Sigmoid colon (tissue), 6 donors: ENCODE measurements at regions not wholly inside any gene's neighbourhood (a gene's known extent, or its start where the extent isn't known, plus 50 kb on each side); places are given as distances from the start of the nearest gene placed in this dataset.

Source experiments
- DNase-seq: peaks from one replicate; pipeline ENCODE4 v3.0.0-alpha.2; 2019
- H3K27ac ChIP-seq, 4 donors: fragments of 200-600 bp; sonication (generic); one replicate each; pipeline ENCODE4 v1.5.1; 2016 to 2019; ENCODE audit warnings: mild to moderate bottlenecking in 1 of 4
- H3K27me3 ChIP-seq, 3 donors: fragments of 200-600 bp; sonication (generic); one replicate each; pipeline ENCODE4 v1.5.1; 2019; ENCODE audit warnings: mild to moderate bottlenecking in 1 of 3
- H3K36me3 ChIP-seq, 4 donors: fragments of 200-600 bp; sonication (generic); one replicate each; pipeline ENCODE4 v1.5.1; 2016 to 2019
- H3K4me1 ChIP-seq, 4 donors: fragments of 200-600 bp; sonication (generic); one replicate each; pipeline ENCODE4 v1.5.1; 2017 to 2019
- H3K4me3 ChIP-seq, 4 donors: fragments of 200-600 bp; sonication (generic); one replicate each; pipeline ENCODE4 v1.5.1; 2017 to 2019; ENCODE audit warnings: mild to moderate bottlenecking in 2 of 4, moderate library complexity in 1 of 4
- H3K9me3 ChIP-seq, 4 donors: fragments of 200-600 bp in 3 of 4; sonication (generic) in 3 of 4; one replicate each; pipeline versions ENCODE4 v1.5.1 to v1.6.1; 2013 to 2019
- CTCF ChIP-seq, 4 experiments: fragments of 450-650 bp in 3 of 4; fragments of 200-600 bp in 1 of 4; IDR thresholded peaks; one replicate each; pipeline ENCODE4 v1.5.1; 2016 to 2019; ENCODE audit warnings: antibody characterized with exemption in 4 of 4, mild to moderate bottlenecking in 3 of 4, moderate library complexity in 2 of 4
- EP300 ChIP-seq, 4 donors: sonication (generic); formaldehyde crosslinking; IDR thresholded peaks; one replicate each; pipeline ENCODE4 v1.6.1; 2017; ENCODE audit warnings: antibody characterized with exemption in 4 of 4
- POLR2A ChIP-seq, 2 donors: fragments of 450-650 bp; IDR thresholded peaks; one replicate each; pipeline ENCODE4 v1.6.1; 2016; ENCODE audit warnings: antibody characterized with exemption in 2 of 2, mild to moderate bottlenecking in 2 of 2, moderate library complexity in 2 of 2
- POLR2AphosphoS5 ChIP-seq, 4 donors: sonication (generic); formaldehyde crosslinking; IDR thresholded peaks; one replicate each; pipeline ENCODE4 v1.6.1; 2017; ENCODE audit warnings: antibody characterized with exemption in 4 of 4
- WGBS, 2 donors: extraction: QIAGEN DNeasy Blood & Tissue Kit; methylation state at CpG; one replicate each; pipeline ENCODE4 v1.1.7; 2013; 5-methylcytosine and 5-hydroxymethylcytosine counted together
- intact Hi-C: fragments of 100-400 bp; cut with DNase I; formaldehyde crosslinking; loops from one replicate; pipeline ENCODE4 v1.15.1; 2023
- donor health status: healthy with polysubstance abuse.
- donor health status: healthy.

- Histone ChIP-seq H3K4me3 (no peak overlapping the region), H3K27me3 (no peaks in the 10 kb centered on the region), H3K36me3 (no peaks in the 10 kb centered on the region), H3K9me3 (no peaks in the 10 kb centered on the region), H3K4me1 (no peaks in the 10 kb centered on the region), H3K27ac (peak overlapping the region in 1 of 4 donors; percentile 39)
- 8 to 21% methylated on average over 5 of the region's 5 CpGs for WGBS, 2 donors
- TF ChIP-seq POLR2AphosphoS5 (IDR thresholded peaks at IDR 0.05) (no peak), CTCF (IDR thresholded peaks at IDR 0.05) (no peak), EP300 (IDR thresholded peaks at IDR 0.05) (no peak), POLR2A (IDR thresholded peaks at IDR 0.05) (no peak)
- intact Hi-C loops, result no loop called here
- DNase-seq, result peak; percentile 82
Measured at GRCh38 chr12:77231501-77231918, 166.1 kb upstream of the E2F7 start.

GRCh38 chr12:77229640-77230442 is 164.5 kb upstream of the E2F7 start:
- intact Hi-C loops, result no loop called here
- Histone ChIP-seq H3K9me3 (no peaks in the 10 kb centered on the region), H3K4me1 (no peaks in the 10 kb centered on the region), H3K27me3 (no peaks in the 10 kb centered on the region), H3K36me3 (no peaks in the 10 kb centered on the region), H3K4me3 (no peak overlapping the region), H3K27ac (no peak overlapping the region)
- no peak for DNase-seq
- no peak for TF ChIP-seq EP300 (IDR thresholded peaks at IDR 0.05)
- TF ChIP-seq POLR2AphosphoS5 (IDR thresholded peaks at IDR 0.05), result no peak
- no peak for TF ChIP-seq CTCF (IDR thresholded peaks at IDR 0.05)
- TF ChIP-seq POLR2A (IDR thresholded peaks at IDR 0.05), result no peak
- WGBS, 2 donors, result 13 to 50% methylated on average over 6 of the region's 6 CpGs

GRCh38 chr12:77228376-77228775 is 163.0 kb upstream of the E2F7 start:
- Histone ChIP-seq H3K4me3 (no peak overlapping the region), H3K27me3 (no peaks in the 10 kb centered on the region), H3K9me3 (no peaks in the 10 kb centered on the region), H3K27ac (no peak overlapping the region), H3K36me3 (no peaks in the 10 kb centered on the region), H3K4me1 (no peaks in the 10 kb centered on the region)
- intact Hi-C loops, result no loop called here
- no peak for DNase-seq
- no peak for TF ChIP-seq EP300 (IDR thresholded peaks at IDR 0.05)
- no peak for TF ChIP-seq POLR2A (IDR thresholded peaks at IDR 0.05)
- TF ChIP-seq POLR2AphosphoS5 (IDR thresholded peaks at IDR 0.05), result no peak
- no peak for TF ChIP-seq CTCF (IDR thresholded peaks at IDR 0.05)
- WGBS, 2 donors, result 94 to 98% methylated on average over 1 of the region's 1 CpG

GRCh38 chr12:77226368-77226767 is 161.0 kb upstream of the E2F7 start:
- intact Hi-C loops, result no loop called here
- Histone ChIP-seq H3K27ac (no peak overlapping the region), H3K4me3 (no peak overlapping the region), H3K9me3 (no peaks in the 10 kb centered on the region), H3K27me3 (no peaks in the 10 kb centered on the region), H3K36me3 (no peaks in the 10 kb centered on the region), H3K4me1 (no peaks in the 10 kb centered on the region)
- TF ChIP-seq CTCF (IDR thresholded peaks at IDR 0.05) (no peak), EP300 (IDR thresholded peaks at IDR 0.05) (no peak), POLR2A (IDR thresholded peaks at IDR 0.05) (no peak), POLR2AphosphoS5 (IDR thresholded peaks at IDR 0.05) (no peak)
- no peak for DNase-seq
- WGBS, 2 donors, result 90 to 96% methylated on average over 1 of the region's 1 CpG

- DNase-seq, result no peak
- Histone ChIP-seq H3K27ac (no peak overlapping the region), H3K36me3 (no peaks in the 10 kb centered on the region), H3K27me3 (no peaks in the 10 kb centered on the region), H3K4me1 (no peaks in the 10 kb centered on the region), H3K9me3 (no peaks in the 10 kb centered on the region), H3K4me3 (no peak overlapping the region)
- no peak for TF ChIP-seq EP300 (IDR thresholded peaks at IDR 0.05)
- TF ChIP-seq POLR2A (IDR thresholded peaks at IDR 0.05), result no peak
- no peak for TF ChIP-seq POLR2AphosphoS5 (IDR thresholded peaks at IDR 0.05)
- TF ChIP-seq CTCF (IDR thresholded peaks at IDR 0.05), result no peak
- intact Hi-C loops, result no loop called here
- 82 to 89% methylated on average over 4 of the region's 4 CpGs for WGBS, 2 donors
Measured at GRCh38 chr12:77225373-77225772, 160.0 kb upstream of the E2F7 start.
